HG02884 (cell line): ENCODE measurements at regions not wholly inside any gene's neighbourhood (a gene's known extent, or its start where the extent isn't known, plus 50 kb on each side); places are given as distances from the start of the nearest gene placed in this dataset.

Experiments
- ATAC-seq: cut with Tn5 transposase; IDR thresholded peaks from one replicate; pipeline ENCODE4 v1.9.1; 2021; ENCODE audit warnings: mild to moderate bottlenecking, moderate library complexity; ENCODE audit not compliant: unreplicated experiment

DNA sequence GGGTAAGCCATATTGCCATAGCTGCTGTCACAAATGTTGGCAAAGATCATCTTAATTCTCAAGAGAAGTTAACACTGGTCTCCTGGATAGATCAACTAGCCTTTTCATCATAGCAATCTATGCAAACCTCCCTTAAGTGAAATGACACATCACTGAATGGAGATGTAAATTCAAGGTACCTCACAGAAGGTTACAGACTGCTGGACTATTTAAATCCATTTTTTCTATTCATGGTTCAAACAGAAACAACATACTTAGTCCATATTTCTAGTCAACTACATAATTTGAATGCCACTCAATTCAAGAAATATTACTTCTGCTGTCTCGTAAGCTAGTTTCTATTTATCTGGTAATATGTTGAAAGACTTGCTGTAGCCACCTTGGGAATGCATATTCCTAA lies 748.3 kb downstream of the C12orf50 start:
- no peak for ATAC-seq

DNA sequence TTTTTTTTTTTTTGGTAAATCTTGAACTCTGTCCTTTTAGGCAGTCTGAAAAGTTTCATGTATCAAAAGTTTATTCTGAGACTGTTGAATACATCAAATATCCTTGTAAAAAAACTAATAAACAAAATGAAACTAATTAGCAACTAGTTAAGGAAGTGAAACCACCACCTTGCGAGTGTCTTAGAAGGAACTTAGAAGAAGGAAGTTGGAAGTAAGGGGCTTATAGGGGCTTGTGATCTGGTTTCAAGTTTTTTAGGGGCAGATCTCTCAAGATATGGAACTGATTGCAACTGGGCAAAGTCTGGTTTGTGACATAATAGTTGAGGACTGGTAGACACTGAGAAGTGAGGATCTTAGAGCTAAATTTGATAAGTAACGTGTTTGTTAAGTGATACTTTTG lies 748.8 kb downstream of the C12orf50 start:
- ATAC-seq = no peak

DNA sequence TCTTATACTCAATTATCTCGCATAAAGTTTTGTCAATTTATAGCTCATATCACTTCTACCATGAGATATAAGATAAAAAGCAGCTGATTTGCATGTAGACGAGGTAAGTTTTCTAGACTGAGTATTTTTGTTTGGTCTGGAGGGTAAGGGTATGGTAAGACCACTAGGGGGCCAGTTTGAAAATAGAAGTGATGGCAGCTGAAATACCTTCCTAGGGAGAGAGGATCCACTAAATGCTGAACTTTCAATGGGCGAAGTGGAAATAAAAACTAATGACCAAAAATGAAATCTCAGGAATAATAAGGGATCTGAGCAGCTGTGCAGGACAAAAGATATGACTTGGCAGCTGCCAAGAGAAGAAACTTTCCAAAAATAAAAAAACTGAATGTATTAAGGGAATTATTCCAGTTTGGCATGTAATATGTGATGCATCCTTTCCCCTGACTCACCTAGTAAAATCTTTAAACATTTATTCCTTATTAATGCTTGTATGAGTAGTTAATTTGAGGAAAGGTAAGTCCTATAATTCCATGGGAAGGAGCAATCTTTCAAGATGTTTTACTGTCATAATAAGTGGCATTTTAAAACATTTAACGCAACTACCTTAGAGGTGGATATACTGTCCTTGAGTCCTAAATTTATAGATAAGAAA lies 754.5 kb downstream of the C12orf50 start:
- no peak for ATAC-seq

DNA sequence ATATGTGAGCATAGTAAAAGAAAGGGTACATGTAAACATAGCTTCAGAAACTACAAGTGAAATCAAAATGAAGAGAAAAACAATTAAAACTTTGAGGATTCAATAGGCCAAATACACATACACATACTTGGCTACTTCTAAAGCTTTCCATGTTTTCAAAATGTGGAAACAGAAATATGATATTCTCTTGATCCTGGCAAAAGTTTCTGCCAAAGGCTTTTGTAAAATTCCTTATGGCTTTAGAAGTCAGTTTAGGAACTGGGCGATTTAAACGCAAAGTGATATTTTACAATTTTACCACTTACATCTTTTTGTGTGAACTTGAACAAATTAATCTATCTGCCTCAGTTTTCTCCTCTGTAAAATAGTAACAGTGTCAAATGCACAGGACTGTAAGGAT lies 756.4 kb downstream of the C12orf50 start:
- no peak for ATAC-seq

- no peak for ATAC-seq
Measured at GRCh38 chr12:87270919-87271318, 758.3 kb downstream of the C12orf50 start.

DNA sequence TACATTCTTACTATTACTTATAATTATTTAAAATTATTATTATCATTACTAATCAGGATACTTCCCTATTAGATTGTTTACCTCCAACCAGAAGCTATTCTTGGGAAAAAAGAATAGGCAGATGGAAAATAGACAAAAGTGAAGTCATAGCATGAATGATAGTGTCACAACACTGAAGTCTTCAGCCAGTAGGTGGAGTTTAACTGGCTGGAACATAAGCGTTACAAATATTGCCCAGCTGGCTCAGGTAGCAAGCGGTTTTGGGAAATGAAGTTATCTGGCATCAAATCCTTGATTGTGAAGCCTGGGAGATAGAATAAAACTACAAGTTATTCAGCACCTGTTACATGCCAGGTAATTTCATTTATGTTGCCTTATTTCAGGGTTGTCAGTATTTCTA lies 762.9 kb downstream of the C12orf50 start:
- no peak for ATAC-seq

- no peak for ATAC-seq
Measured at GRCh38 chr12:87259391-87259790, 769.8 kb downstream of the C12orf50 start.

DNA sequence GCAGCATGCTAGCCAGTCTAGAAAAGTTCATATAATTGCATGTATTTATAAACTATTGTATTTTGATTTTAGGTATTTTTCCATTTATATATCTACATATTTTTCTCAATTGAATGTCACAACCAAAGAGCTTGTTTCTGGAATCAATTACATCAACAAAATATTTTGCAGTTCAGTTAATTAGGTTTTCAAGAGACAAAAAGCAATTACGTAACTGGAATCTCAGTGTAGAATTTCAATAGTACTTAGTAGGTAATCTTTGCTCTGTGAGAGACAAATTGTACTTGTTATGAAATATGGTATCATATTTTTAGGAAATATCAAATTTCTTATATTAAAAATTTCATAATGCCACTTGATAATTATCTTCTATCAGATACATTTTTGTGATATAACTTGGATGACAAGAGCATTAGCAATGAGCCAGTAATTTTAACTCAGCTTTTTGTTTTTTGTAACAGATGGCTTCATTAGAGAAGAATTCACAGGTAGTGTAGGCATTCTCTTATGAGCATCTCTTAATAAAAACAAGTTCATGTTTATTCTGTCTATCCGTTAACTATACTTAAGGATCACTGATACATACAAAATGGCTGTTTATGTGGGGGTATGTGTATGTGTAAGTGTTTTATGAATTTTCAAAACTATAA lies 774.7 kb downstream of the C12orf50 start:
- ATAC-seq = no peak

GRCh38 chr12:87253157-87253556 lies 776.0 kb downstream of the C12orf50 start:
- ATAC-seq = no peak

DNA sequence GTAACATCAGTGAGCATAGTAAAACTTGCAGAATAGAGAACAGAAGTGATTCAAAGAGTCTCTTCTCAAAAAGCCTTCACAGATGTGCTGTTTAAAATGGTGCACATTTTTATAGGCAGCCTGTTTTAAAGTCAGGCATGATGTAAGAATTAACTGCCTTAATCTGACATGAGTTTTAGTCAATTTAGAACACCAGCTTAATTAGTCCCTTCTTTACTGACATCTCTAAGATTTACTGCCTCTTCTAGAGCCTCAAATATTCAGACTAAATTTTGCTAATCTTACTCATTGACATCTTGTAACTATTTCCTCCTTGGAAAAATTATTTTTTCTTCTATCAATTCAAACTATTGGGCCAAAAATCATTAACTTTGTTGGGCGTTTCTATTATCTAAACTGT lies 782.5 kb downstream of the C12orf50 start:
- ATAC-seq = no peak

- no peak for ATAC-seq
Measured at GRCh38 chr12:87238466-87238865, 790.7 kb downstream of the C12orf50 start.

GRCh38 chr12:87234898-87235297 lies 794.3 kb downstream of the C12orf50 start:
- no peak for ATAC-seq

DNA sequence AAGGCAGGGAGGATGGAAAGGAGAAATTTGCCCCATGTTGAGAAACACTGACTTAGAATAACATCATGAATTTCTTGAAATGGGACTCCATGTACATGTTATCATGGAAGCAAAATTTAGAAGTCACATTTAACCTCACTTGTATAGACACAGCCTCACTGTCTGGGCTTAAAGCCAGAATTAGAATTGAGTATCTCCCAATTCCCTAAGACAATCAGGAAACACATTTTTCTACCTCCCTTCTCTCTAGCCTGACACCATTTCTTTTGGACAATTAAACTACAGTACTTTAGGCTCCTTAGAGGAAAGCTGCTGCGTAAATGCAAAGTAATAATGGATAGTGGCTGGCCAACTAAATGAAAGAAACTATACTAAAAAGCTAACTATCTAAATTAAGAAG lies 795.5 kb downstream of the C12orf50 start:
- no peak for ATAC-seq

DNA sequence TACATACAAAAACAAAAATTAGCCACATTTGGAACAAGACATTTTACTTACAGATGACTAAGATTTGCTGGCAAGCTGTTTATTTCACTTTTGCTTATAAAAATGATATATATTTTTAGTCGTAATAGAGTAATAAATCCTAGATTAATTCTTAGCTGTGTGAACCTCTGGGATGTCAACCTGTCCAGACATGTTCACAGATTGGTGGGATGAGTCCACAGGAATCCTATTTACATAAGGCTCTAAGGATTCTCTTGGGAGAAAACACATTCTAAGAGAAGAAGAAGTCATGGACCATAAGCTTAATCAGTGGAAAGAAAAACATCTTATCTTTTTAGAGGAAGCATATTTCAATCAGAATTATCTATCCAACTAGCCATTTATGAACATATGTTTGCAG lies 797.4 kb downstream of the C12orf50 start:
- no peak for ATAC-seq

DNA sequence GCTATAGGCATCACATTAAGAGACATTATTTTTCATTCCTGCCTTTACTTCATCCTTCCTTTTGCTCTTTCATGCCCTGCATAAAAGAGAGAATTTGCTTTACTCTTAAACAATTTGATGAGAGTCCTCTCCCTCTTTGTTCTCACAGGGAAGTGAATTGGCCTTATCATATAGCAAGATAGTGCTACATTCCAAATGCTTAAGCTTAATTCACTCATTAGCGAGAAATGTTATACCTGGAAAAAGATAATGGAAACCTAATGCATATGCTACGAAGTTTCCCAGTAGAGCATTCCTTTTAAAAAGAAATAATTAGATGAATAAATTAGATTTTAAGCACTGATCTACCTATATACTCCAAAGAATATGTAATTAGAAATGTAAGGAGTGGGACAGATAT lies 798.8 kb downstream of the C12orf50 start:
- no peak for ATAC-seq

DNA sequence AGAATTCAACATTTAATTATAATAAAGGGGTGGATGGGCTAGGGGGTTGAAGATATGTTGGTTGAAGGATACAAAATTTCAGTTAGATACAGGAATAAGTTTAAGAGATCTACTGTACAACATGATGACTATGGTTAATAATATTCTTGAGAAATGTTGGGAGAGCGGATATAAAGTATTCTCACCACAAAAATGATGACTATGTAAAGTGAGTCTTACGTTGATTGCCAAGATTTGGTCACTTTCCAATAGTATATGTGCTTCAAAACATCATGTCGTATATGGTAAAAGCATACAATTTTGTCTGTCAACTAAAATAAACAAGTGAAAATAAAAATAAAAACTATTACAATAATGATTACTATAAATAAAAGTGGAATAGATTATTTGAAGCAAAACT lies 802.0 kb downstream of the C12orf50 start:
- no peak for ATAC-seq

GRCh38 chr12:87217491-87217890 lies 811.7 kb downstream of the C12orf50 start:
- ATAC-seq = no peak

GRCh38 chr12:87216436-87216835 lies 812.8 kb downstream of the C12orf50 start:
- ATAC-seq = no peak

- ATAC-seq = no peak
Measured at GRCh38 chr12:87202189-87202588, 827.0 kb downstream of the C12orf50 start.

DNA sequence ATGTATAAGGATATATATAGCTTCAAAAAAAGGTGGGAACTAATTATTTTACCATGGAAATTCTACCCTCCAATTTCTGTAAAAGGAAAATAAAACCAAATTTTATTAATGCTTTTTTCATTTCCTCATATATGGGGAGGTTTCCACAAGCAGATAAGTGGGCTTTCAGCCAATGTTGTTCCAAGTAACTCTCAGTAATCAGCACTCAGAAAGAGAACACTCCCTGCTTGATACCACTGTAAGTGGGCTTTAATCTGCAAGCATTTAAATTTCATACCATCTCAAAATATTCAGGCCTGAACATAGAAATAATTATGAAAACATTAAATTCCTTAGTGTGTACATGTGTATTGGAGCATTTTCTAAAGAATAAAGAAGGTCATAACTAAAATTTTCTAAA lies 827.6 kb downstream of the C12orf50 start:
- no peak for ATAC-seq

DNA sequence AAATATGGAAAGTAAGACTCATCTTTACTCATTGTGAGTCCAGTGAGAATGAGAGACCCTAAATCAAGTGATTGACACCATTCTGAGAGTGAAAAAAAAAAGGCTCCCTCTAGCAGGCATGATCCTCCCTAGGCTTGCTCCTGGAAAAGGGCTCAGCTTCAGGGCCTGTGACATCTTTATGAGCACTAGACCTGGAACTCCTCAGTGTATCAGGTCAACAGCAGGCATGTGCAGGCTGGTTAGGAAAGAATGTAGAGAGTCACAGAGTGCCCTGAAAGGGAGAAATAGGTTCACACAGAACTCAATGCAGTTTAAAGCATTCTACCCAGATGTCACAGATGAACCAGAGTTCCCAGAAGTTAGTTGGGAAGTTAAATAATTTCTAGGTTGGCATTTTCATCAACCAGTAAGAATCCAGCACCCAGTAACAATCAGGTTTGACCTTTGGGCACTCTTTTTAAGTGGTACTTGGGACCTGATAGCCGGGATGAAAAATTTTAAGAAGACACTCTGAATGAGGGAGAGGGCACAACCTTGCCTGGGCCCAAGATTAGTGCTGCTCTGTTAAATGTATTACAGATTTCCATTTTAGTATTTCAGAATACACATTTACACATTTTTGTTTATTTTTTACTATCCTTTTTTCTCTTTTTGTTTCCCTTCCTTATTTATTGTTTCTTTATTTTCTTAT lies 828.8 kb downstream of the C12orf50 start:
- no peak for ATAC-seq

GRCh38 chr12:87198181-87198580 lies 831.0 kb downstream of the C12orf50 start:
- no peak for ATAC-seq
